ENCODE measurements at regions not wholly inside any gene's neighbourhood (a gene's known extent, or its start where the extent isn't known, plus 50 kb on each side); places are given as distances from the start of the nearest gene placed in this dataset.

- H3K4me1 ChIP-seq (ENCODE audit: insufficient read depth) = no peaks in the 10 kb centered on the region
- no peak overlapping the region for H3K4me2 ChIP-seq
- H3K79me2 ChIP-seq (replicated peaks; ENCODE audit: insufficient read depth) = no peaks in the 10 kb centered on the region
- H2AFZ ChIP-seq = no peak overlapping the region
- no peaks in the 10 kb centered on the region for H3K36me3 ChIP-seq (ENCODE audit: insufficient read depth)
- Mint-ChIP-seq H3K4me3 (no peak overlapping the region), H3K4me1 (peaks cover 3% of the 10 kb centered on the region; the same call in 1 of the 3 replicates), H3K27me3 (ENCODE audit: insufficient read depth, low read depth, poor library complexity) (peaks cover 2% of the 10 kb centered on the region), H3K27ac (no peak overlapping the region), H3K36me3 (ENCODE audit: low read depth) (peaks cover 4% of the 10 kb centered on the region), H3K9me3 (peaks cover 18% of the 10 kb centered on the region)
- no peak overlapping the region for H3K4me3 ChIP-seq
- TF ChIP-seq ZNF331 (CRISPR knock-in tag; IDR thresholded peaks at IDR 0.05; ENCODE audit: low read depth) (no peak), STAT1 (IDR thresholded peaks at IDR 0.05; ENCODE audit: unreplicated experiment) (no peak), ZNF462 (CRISPR knock-in tag; IDR thresholded peaks at IDR 0.05) (no peak), EZH2phosphoT487 (IDR thresholded peaks at IDR 0.05; ENCODE audit: unreplicated experiment) (no peak), CTCF (conservative IDR thresholded peaks at IDR 0.05; ENCODE audit: low read depth in 2 of 2) (no peak), CREB1 (CRISPR knock-in tag; IDR thresholded peaks at IDR 0.05; ENCODE audit: low read depth) (no peak), NANOG (IDR thresholded peaks at IDR 0.05; ENCODE audit: borderline replicate concordance) (no peak), ZNF114 (CRISPR knock-in tag; IDR thresholded peaks at IDR 0.05) (no peak), JUNB (IDR thresholded peaks at IDR 0.05; ENCODE audit: unreplicated experiment) (no peak), EZH2 (IDR thresholded peaks at IDR 0.05; ENCODE audit: low read depth, unreplicated experiment) (no peak), POLR2AphosphoS5 (IDR thresholded peaks at IDR 0.05; ENCODE audit: low read depth) (no peak), ETS1 (IDR thresholded peaks at IDR 0.05) (no peak)
- H4K20me1 ChIP-seq (replicated peaks; ENCODE audit: insufficient read depth) = no peaks in the 10 kb centered on the region
- no peak overlapping the region for H3K27ac ChIP-seq (ENCODE audit: low read depth)
- H3K27me3 ChIP-seq (ENCODE audit: insufficient read depth) = no peaks in the 10 kb centered on the region
- DNase-seq (ENCODE audit: low spot score) = no peak
- H3F3A ChIP-seq (replicated peaks; ENCODE audit: low read depth) = no peaks in the 10 kb centered on the region
- ATAC-seq = no peak
- H3K9me2 ChIP-seq (ENCODE audit: insufficient read depth) = no peaks in the 10 kb centered on the region
Measured at GRCh38 chr9:6114424-6114823, 99.0 kb upstream of the RANBP6 start.

Measured in GM23338 (cell line).